ENCODE measurements at regions not wholly inside any gene's neighbourhood (a gene's known extent, or its start where the extent isn't known, plus 50 kb on each side); places are given as distances from the start of the nearest gene placed in this dataset.

DNA sequence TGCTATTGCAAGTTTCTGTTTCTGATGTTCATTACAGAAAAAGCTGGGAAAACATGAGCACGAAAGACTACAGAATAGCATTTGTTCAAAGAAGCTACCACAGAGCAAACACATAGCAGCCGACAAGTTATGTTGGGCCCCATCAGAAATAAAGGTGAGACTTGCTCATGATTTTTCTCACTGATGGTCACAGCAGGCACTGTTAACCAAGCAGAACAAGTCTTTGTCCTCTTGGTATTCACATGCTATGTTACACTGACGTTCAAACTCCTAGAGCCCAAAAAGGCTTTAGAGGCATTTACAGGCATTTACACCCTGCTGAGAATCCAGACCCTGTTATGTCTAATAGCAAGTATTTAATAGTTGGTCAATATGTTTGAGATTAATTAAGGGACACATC lies 235.0 kb upstream of the HNMT start:
- no peak overlapping the region for H3K4me3 ChIP-seq (ENCODE audit: insufficient read depth, low read depth, low read length)
- H3K27me3 ChIP-seq (ENCODE audit: control insufficient read depth, insufficient read depth, low read length) = no peaks in the 10 kb centered on the region
- no peaks in the 10 kb centered on the region for H3K36me3 ChIP-seq (replicated peaks; ENCODE audit: control insufficient read depth, insufficient read depth, low read length)
- DNase-seq = no peak

DNA sequence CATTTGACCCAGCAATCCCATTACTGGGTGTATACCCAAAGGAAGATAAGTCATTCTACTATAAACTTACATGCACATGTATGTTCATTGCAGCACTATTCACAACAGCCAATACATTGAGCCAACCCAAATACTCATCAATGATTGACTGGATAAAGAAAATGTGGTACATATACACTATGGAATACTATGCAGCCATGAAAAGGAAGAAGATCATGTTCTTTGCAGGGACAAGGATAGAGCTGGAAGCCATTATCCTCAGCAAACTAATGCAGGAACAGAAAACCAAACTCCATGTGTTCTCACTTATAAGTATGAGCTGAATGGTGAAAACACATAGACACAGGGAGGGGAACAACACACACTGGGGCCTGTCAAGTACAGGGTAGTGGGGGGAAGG lies 226.7 kb upstream of the HNMT start:
- Histone ChIP-seq H3K27me3 (ENCODE audit: control insufficient read depth, insufficient read depth, low read length) (no peaks in the 10 kb centered on the region), H3K36me3 (replicated peaks; ENCODE audit: control insufficient read depth, insufficient read depth, low read length) (no peaks in the 10 kb centered on the region), H3K4me3 (ENCODE audit: insufficient read depth, low read depth, low read length) (no peak overlapping the region)
- DNase-seq = no peak

GRCh38 chr2:137741784-137742362 lies 222.4 kb upstream of the HNMT start:
- Histone ChIP-seq H3K36me3 (replicated peaks; ENCODE audit: control insufficient read depth, insufficient read depth, low read length) (no peaks in the 10 kb centered on the region), H3K4me3 (ENCODE audit: insufficient read depth, low read depth, low read length) (no peak overlapping the region), H3K27me3 (ENCODE audit: control insufficient read depth, insufficient read depth, low read length) (no peaks in the 10 kb centered on the region)
- DNase-seq = no peak

DNA sequence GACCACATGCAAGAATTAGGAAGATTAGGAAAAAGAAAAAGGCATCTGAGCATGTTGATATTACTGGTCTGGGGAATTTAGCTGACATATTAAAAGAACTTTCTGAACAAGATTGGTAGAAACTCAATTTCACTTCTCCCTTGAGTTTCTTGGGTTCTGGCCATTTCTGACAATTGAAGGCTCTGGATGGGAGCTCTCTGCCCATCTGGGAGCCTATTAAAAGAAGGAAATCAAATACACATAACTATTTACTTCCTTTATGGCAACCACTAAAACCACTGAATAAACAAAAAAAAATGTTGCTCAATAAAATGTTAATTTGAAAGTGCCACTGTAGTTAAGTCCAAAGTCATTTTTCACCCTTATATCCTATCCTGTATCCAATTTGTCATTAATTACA lies 216.8 kb upstream of the HNMT start:
- Histone ChIP-seq H3K27me3 (ENCODE audit: control insufficient read depth, insufficient read depth, low read length) (no peaks in the 10 kb centered on the region), H3K4me3 (ENCODE audit: insufficient read depth, low read depth, low read length) (no peak overlapping the region), H3K36me3 (replicated peaks; ENCODE audit: control insufficient read depth, insufficient read depth, low read length) (no peaks in the 10 kb centered on the region)
- DNase-seq = no peak

GRCh38 chr2:137748533-137748932 lies 215.7 kb upstream of the HNMT start:
- Histone ChIP-seq H3K36me3 (replicated peaks; ENCODE audit: control insufficient read depth, insufficient read depth, low read length) (no peaks in the 10 kb centered on the region), H3K27me3 (ENCODE audit: control insufficient read depth, insufficient read depth, low read length) (no peaks in the 10 kb centered on the region), H3K4me3 (ENCODE audit: insufficient read depth, low read depth, low read length) (no peak overlapping the region)
- DNase-seq = no peak

DNA sequence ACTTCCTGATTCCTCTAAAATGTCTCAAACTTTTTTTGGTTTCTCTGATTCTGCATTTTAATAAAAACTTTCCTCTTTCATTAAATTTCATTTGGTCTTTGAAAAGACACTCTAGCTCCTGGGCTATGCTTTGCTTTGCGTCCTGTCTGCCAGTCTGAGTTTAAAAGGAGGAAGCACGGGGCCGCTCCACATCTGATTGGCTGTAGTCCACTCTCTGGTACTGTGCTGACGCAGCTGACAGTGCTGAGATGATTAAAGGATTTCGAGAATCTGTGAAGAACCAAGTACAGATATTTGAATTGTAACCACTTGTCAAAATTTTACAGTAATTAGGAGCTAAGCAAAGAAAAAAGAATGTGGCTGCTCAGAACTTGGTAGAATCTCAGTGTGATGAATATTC lies 199.6 kb upstream of the HNMT start:
- no peaks in the 10 kb centered on the region for H3K27me3 ChIP-seq (ENCODE audit: control insufficient read depth, insufficient read depth, low read length)
- H3K36me3 ChIP-seq (replicated peaks; ENCODE audit: control insufficient read depth, insufficient read depth, low read length) = no peaks in the 10 kb centered on the region
- peak; percentile 6 for DNase-seq
- H3K4me3 ChIP-seq (ENCODE audit: insufficient read depth, low read depth, low read length) = no peak overlapping the region

DNA sequence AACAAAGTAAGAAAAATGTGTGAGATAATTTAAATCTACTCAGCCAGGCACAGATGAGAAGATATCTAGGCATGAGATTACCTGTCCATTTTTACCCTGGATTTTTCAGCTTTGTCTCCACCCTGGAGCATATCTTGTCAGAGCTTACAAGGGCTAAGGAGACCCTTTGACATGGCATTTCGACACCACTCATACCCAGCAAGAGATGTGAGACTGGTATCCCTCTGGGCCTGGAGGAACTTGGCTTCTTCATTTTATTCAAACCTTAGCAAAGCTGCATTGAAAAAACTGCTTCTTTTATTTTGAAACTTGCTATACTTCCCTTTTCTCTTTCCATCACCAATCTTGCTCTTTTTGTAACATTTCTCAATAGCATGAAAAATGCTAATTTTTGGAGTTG lies 194.9 kb upstream of the HNMT start:
- DNase-seq = no peak
- Histone ChIP-seq H3K36me3 (replicated peaks; ENCODE audit: control insufficient read depth, insufficient read depth, low read length) (no peaks in the 10 kb centered on the region), H3K27me3 (ENCODE audit: control insufficient read depth, insufficient read depth, low read length) (no peaks in the 10 kb centered on the region), H3K4me3 (ENCODE audit: insufficient read depth, low read depth, low read length) (no peak overlapping the region)

GRCh38 chr2:137770166-137770565 lies 194.1 kb upstream of the HNMT start:
- no peaks in the 10 kb centered on the region for H3K36me3 ChIP-seq (replicated peaks; ENCODE audit: control insufficient read depth, insufficient read depth, low read length)
- no peak overlapping the region for H3K4me3 ChIP-seq (ENCODE audit: insufficient read depth, low read depth, low read length)
- DNase-seq = no peak
- H3K27me3 ChIP-seq (ENCODE audit: control insufficient read depth, insufficient read depth, low read length) = no peaks in the 10 kb centered on the region

- Histone ChIP-seq H3K27me3 (ENCODE audit: control insufficient read depth, insufficient read depth, low read length) (no peaks in the 10 kb centered on the region), H3K36me3 (replicated peaks; ENCODE audit: control insufficient read depth, insufficient read depth, low read length) (no peaks in the 10 kb centered on the region), H3K4me3 (ENCODE audit: insufficient read depth, low read depth, low read length) (no peak overlapping the region)
- no peak for DNase-seq
These were observed 193.2 kb upstream of the HNMT start for GRCh38 chr2:137771064-137771463.

- Histone ChIP-seq H3K27me3 (ENCODE audit: control insufficient read depth, insufficient read depth, low read length) (no peaks in the 10 kb centered on the region), H3K36me3 (replicated peaks; ENCODE audit: control insufficient read depth, insufficient read depth, low read length) (no peaks in the 10 kb centered on the region), H3K4me3 (ENCODE audit: insufficient read depth, low read depth, low read length) (no peak overlapping the region)
- no peak for DNase-seq
These were observed 191.8 kb upstream of the HNMT start for GRCh38 chr2:137772451-137772850.

- no peaks in the 10 kb centered on the region for H3K27me3 ChIP-seq (ENCODE audit: control insufficient read depth, insufficient read depth, low read length)
- no peak for DNase-seq
These were observed 188.7 kb upstream of the HNMT start for GRCh38 chr2:137775529-137775928.

DNA sequence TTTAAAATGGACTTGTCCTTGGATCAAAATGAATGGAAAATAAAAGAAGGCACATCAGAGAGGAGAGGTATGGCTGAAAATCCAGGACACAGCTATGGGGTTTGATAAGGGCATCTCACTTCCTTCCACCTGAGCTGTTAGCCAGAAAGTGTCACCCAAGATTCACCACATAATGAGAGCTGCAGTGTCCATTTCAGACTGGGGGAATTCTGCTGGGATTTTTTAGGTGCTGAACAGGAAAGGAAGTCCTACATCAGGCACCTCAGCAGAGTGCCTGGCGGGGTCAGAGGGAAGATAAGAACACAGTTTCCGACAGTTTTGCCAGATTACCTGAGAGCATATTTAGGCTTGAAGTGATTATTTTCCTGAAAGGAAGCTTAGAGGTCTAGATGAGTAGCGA lies 187.6 kb upstream of the HNMT start:
- H3K36me3 ChIP-seq (replicated peaks; ENCODE audit: control insufficient read depth, insufficient read depth, low read length) = no peaks in the 10 kb centered on the region

More at GRCh38 chr2:137775529-137775928, 188.7 kb upstream of the HNMT start:
- H3K4me3 ChIP-seq (ENCODE audit: insufficient read depth, low read depth, low read length) = no peak overlapping the region
- H3K36me3 ChIP-seq (replicated peaks; ENCODE audit: control insufficient read depth, insufficient read depth, low read length) = no peaks in the 10 kb centered on the region

DNA sequence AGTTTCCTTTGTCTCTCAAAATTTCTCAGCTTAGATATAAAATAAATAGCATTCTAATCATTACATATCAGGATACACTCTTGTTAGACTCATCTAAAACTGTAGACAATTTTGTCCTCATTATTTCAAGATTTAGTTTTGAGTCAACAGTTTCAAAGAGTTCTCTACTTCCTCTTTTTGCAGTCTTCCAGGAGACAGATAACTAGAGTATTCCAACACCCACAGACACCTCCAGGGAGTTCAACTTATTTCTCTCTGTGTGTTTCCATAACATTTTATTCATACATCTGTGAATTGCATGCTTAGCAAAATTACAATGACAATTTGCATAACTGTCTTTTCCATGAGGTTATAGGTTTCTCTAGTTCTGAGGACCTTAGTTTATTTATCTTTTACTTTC lies 166.6 kb upstream of the HNMT start:
- DNase-seq = no peak

More for the DNA sequence above, 187.6 kb upstream of the HNMT start:
- Histone ChIP-seq H3K27me3 (ENCODE audit: control insufficient read depth, insufficient read depth, low read length) (no peaks in the 10 kb centered on the region), H3K4me3 (ENCODE audit: insufficient read depth, low read depth, low read length) (no peak overlapping the region)
- DNase-seq = no peak

DNA sequence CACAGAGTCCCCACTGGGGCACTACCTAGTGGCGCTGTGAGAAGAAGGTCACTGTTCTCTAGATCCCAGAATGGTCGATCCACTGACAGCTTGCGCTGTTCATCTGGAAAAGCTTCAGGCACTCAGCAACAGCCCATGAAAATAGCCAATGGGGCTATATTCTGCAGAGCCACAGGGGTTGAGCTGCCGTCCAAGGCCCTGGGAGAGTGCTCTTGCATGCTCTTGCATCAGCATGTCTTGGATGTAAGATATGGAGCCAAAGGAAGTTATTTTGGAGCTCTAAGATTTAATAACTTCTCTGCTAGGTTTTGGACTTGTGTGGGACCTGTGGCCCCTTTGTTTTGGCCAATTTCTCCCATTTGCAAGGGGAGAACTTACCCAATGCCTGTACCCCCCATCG lies 164.7 kb upstream of the HNMT start:
- DNase-seq = no peak
- no peaks in the 10 kb centered on the region for H3K27me3 ChIP-seq (ENCODE audit: control insufficient read depth, insufficient read depth, low read length)
- no peaks in the 10 kb centered on the region for H3K36me3 ChIP-seq (replicated peaks; ENCODE audit: control insufficient read depth, insufficient read depth, low read length)
- H3K4me3 ChIP-seq (ENCODE audit: insufficient read depth, low read depth, low read length) = no peak overlapping the region

More for the DNA sequence above, 166.6 kb upstream of the HNMT start:
- Histone ChIP-seq H3K36me3 (replicated peaks; ENCODE audit: control insufficient read depth, insufficient read depth, low read length) (no peaks in the 10 kb centered on the region), H3K27me3 (ENCODE audit: control insufficient read depth, insufficient read depth, low read length) (no peaks in the 10 kb centered on the region), H3K4me3 (ENCODE audit: insufficient read depth, low read depth, low read length) (no peak overlapping the region)

DNA sequence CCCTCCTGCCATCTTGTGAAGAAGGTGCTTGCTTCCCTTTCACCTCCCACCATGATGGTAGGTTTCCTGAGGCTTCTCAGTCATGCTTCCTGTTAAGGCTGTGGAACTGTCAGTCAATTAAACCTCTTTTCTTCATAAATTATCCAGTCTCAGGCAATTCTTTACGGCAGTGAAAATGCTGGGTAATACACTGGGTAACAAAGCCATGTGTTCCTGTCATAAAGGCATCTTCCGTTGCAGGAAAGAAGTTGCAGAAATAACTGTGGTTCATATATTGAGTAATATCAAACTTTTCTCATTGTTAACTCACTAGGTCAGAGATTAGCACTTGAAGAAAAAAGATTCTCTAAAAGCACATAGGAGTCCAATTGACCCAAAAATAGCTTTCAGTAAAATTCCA lies 163.9 kb upstream of the HNMT start:
- no peak for DNase-seq
- Histone ChIP-seq H3K36me3 (replicated peaks; ENCODE audit: control insufficient read depth, insufficient read depth, low read length) (no peaks in the 10 kb centered on the region), H3K27me3 (ENCODE audit: control insufficient read depth, insufficient read depth, low read length) (no peaks in the 10 kb centered on the region), H3K4me3 (ENCODE audit: insufficient read depth, low read depth, low read length) (no peak overlapping the region)

GRCh38 chr2:137801228-137801627 lies 163.0 kb upstream of the HNMT start:
- Histone ChIP-seq H3K36me3 (replicated peaks; ENCODE audit: control insufficient read depth, insufficient read depth, low read length) (no peaks in the 10 kb centered on the region), H3K4me3 (ENCODE audit: insufficient read depth, low read depth, low read length) (no peak overlapping the region), H3K27me3 (ENCODE audit: control insufficient read depth, insufficient read depth, low read length) (no peaks in the 10 kb centered on the region)
- DNase-seq = no peak
